NCI-H2107 treated with DMSO at 0.1 percent for 48 hours (cell line): ENCODE measurements at regions not wholly inside any gene's neighbourhood (a gene's known extent, or its start where the extent isn't known, plus 50 kb on each side); places are given as distances from the start of the nearest gene placed in this dataset.

Source experiments
- DNase-seq: peaks from one replicate; lab custom pipeline; 2025; ENCODE audit not compliant: unreplicated experiment; lab: John Stamatoyannopoulos, UW

GRCh38 chr13:106998664-106999063 lies 430.7 kb upstream of the ARGLU1 start:
- no peak for DNase-seq

GRCh38 chr13:106997696-106998095 lies 429.8 kb upstream of the ARGLU1 start:
- DNase-seq, result no peak

- no peak for DNase-seq
Observed at GRCh38 chr13:106996867-106997618, 429.1 kb upstream of the ARGLU1 start.

- no peak for DNase-seq
Observed at GRCh38 chr13:106990594-106990993, 422.7 kb upstream of the ARGLU1 start.

DNA sequence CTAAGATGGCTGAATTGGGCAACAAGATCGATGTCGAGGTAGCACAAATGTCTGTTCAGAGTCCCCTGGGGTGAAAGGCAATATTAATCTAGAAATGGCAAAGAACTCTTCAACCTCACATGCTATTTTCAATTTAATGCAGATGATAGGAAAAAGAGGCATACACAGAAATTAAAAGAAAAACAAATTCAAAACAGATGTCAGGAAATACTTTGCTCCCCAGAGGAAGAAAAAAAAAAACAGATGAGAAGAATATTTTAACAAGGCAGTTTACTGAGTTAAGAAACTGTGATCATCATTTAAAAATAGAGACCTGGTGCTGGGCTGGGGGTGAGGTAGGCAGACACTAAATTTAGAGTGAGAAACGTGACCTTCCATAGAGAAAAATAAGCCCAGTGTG lies 421.9 kb upstream of the ARGLU1 start:
- no peak for DNase-seq

DNA sequence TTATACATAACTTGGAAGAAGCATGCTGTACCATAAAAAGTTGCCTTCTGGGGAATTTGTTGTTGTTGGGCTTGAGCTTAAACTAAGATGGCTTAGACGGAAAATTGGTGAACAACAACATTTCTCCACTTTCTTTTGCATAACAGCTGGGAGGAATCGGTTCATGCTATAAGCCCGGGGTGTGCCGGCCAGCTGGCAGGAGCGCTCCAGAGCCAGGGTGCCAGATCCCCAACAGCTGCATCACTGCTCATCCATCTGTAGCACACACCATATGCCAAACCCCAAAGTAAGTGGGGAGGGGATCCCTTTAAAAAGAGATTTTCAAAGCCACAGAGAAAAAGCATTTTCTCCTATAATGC lies 419.5 kb upstream of the ARGLU1 start:
- DNase-seq, result no peak

- DNase-seq, result no peak
Observed at GRCh38 chr13:106986687-106987426, 418.9 kb upstream of the ARGLU1 start.

- no peak for DNase-seq
Observed at GRCh38 chr13:106986033-106986484, 418.1 kb upstream of the ARGLU1 start.

DNA sequence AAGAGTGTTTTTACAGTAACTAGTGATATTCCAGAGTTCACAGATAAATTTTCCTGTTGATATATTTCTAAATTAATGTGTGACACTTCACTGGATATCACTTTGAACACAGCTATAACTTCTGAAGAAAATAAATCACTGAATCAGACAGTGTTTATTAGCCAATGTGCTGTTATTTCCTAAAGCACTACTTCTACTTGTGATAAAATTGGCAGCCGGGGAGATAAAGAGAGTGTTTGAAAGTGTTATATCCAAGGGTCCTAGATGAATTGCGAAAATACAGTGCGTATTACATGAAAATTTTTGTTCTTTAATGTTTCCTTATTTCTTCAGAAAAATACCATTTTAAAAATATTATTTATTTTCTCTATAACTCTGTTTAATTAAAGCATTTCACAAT lies 417.5 kb upstream of the ARGLU1 start:
- DNase-seq, result no peak

DNA sequence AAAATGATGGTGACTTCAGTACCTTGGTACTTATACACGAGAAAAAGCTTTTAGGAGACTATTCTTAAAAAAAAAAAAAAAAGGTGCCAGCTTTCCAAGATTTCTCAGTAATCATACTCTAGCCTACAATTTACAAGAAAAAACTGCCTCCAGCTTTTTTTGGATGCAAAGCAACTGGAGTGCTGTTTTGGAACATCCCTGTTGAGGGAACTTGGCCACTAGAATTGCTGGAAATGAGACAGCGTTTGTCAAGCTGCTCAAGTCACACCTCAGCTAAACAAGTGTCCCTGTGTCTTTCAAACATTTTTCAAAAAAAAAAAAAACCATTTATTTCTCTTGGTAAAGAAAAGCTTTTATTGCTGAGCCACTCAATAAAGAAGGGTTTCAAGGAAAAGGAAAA lies 413.1 kb upstream of the ARGLU1 start:
- no peak for DNase-seq

- no peak for DNase-seq
Observed at GRCh38 chr13:106967391-106967790, 399.5 kb upstream of the ARGLU1 start.

- DNase-seq, result no peak
Observed at GRCh38 chr13:106963151-106963550, 395.2 kb upstream of the ARGLU1 start.

DNA sequence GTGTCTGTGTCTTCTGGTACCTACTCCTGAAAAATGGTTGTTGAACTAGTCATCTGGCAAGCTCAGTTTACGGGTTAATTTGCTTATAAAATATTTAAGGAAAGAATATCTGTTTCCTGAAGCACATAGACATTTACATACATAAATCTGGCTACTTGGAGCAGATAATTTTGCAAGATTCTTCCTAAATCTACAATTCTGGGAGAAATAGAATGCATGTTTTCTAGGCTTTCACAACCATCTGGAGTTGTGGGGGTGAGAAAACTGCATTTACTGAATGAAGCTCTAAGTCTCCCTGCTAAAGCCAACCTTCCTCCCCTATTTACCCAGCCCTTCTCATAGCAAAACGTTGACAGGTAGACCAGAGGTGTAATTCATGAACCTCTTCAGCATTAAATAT lies 393.7 kb upstream of the ARGLU1 start:
- no peak for DNase-seq

GRCh38 chr13:106961216-106961615 lies 393.3 kb upstream of the ARGLU1 start:
- DNase-seq, result no peak

GRCh38 chr13:106958621-106959048 lies 390.7 kb upstream of the ARGLU1 start:
- DNase-seq, result no peak

DNA sequence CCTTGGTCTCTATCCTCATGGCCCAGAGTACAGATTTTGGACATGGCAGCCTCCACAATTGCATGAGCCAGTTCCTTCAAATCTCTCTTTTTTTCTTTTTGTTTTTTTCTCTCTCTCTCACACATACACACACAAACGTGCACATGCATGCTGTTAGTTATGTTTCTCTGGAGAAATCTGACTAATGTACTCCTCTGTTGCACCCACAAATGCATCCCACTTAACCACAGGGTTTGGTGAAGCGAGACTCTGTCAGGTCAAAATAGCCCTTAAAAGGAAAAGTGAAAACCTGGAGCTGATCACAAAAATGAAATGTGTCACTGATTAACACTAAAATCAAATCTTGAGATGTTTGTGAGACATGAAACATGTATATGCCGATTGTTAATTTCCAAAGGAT lies 374.6 kb upstream of the ARGLU1 start:
- no peak for DNase-seq

GRCh38 chr13:106941779-106942178 lies 373.8 kb upstream of the ARGLU1 start:
- DNase-seq, result no peak

GRCh38 chr13:106927421-106927820 lies 359.5 kb upstream of the ARGLU1 start:
- no peak for DNase-seq

DNA sequence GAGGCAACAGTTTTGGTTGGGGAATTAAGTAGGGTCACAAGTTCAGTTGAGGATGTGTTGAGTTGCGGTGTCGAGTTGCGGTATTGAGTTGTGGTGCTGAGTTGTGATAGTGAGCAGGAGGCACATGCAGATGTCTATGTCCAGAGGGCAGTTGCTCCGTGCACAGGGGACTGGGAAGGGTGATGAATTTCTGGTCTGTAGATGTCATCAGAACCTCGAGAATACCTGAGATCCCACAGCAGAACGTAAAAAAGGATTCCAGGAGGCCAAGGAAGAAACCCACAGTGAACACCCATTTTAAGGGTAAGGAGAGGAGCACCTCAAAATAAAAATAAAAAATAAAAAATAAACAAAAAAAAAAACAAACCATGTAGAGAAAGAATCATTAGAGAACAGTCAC lies 354.4 kb upstream of the ARGLU1 start:
- no peak for DNase-seq

DNA sequence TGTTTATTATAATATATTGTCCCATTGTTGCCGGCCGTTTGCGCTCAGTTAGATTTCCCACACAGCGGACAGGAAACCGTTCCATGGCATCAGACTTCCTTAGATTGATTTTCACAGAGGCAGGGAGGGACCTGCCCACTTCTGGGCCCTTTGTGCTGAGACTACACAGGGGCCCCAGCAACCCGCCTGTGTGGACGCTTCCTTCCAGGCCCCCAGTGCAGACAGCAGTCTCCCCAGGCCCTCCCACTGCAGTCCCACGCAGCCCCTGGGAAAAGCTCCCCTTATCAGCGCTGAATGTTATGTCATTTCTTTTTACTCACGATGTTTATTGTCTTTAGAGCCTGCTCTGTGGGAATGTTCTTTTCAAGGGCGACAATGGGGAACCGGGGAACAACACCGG lies 351.7 kb upstream of the ARGLU1 start:
- DNase-seq, result no peak

DNA sequence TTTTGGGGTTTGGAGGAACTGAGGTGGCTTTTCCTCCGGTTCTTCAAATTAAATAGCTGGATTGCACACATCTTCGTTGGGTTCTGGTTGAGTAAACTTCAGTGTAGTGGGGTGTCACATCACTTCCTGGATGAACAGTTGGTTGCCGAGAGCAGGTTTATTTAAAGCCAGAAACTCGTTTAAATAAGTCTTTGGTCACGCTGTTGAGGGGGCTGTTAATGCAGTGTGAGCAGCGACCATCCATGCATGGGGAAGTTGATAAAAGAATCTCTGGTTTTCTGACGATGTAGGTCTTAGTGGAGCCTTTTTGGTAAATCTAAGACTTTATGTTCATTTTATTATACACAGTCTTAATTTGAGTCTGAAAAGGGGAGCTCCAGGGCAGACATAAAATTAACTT lies 351.2 kb upstream of the ARGLU1 start:
- DNase-seq, result no peak

DNA sequence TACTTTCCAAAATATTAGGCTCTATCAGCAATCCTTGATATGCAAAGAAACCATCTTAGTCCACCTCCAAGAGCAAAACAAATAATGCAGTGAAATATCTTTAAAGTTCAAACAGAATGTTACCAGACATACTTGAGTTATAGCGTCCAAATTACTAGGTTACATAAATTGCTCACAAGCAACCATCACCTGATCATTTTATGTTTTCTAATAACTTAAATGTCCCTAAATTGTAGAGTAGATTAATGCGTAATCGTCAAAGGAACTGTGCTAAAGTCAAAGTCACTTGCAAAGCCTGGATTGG lies 350.6 kb upstream of the ARGLU1 start:
- no peak for DNase-seq
